Stimulated activated naive CD4-positive, alpha-beta T cell (primary cell): ENCODE measurements at regions not wholly inside any gene's neighbourhood (a gene's known extent, or its start where the extent isn't known, plus 50 kb on each side); places are given as distances from the start of the nearest gene placed in this dataset.

Experiments
- DNase-seq, 6 experiments: peaks; one replicate each; lab custom pipeline; 2025; lab: John Stamatoyannopoulos, UW

DNA sequence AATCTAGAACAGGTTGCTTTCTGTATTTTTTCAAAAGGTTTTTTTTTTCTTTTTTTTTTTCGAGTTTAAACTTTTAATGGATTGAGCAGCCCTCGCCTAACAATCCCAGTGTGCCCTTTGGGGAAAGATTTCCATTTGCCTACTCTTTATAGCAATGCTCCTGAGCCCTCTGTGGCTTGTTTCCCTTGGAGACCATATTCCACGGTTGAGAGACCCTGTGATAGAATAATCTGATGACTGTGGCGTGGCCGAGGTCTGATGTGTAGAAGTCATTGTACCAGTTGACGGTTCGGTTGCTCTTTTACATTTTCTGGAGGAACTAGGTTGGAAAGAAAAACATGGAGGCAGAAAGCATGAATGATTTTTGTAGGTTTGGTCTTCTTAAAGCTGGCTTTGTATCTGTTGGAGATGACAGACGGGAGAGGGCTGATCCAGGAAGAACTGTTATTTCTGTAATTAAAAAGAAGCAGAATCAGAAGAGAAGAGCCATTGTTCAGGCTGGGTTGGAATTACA is 305.7 kb upstream of the NRIP1 start:
- no peak for DNase-seq

DNA sequence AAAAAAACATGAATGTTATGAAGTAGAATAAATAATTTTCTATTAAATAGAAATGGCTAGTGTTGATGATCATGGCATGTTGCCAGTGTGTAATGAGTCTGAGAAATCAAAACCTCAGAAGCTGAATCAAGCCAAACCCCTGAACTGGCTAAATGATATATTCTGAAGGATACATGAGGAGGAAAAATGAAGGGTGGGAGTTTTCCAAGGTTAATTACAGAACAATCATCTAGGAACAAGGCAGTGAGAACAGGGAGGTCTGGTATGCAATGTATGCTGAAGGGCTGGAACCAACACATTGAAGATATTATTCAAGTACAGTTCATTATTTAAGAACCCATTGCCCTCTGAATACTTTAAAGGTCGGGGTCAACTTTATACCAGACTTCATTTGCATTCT is 309.1 kb upstream of the NRIP1 start:
- DNase-seq, result no peak

DNA sequence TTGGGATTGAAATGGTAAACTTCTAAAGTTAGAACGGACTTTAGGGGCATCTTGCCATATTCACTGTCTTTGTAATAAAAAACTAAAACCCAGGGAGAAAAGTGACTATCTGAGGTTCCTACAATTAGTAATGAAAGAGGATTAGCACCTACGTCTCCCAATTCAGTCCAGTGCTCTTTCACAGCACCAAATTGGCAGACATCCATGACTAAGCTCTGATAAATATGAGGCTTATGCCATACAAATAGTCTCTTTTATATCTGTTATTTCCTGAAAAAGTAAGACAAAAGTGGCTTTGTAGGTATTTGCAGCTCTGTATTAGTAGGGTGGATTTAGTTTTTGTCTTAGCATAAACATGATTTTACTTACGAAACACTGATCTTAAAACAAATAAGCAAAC is 315.0 kb upstream of the NRIP1 start:
- DNase-seq, result no peak

DNA sequence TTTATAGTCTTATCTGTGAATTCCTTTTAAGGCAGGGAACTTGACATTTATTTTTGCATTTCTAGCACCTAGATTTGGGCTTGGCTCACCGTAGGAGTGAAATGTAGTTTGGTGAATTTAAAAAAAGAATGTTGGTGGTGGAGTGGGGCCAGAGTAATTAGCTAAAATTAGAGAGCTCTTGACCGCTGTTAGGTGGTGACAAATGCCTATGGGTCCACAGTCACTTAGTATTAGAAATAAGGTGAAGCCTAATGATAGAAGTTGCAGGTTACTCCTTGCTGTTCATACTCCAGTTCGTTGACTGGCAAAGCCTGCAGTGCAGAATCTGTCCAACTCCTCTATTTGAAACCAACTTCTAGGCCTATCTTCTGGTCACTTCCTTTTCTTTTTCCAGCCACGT is 318.8 kb upstream of the NRIP1 start:
- DNase-seq, result no peak

DNA sequence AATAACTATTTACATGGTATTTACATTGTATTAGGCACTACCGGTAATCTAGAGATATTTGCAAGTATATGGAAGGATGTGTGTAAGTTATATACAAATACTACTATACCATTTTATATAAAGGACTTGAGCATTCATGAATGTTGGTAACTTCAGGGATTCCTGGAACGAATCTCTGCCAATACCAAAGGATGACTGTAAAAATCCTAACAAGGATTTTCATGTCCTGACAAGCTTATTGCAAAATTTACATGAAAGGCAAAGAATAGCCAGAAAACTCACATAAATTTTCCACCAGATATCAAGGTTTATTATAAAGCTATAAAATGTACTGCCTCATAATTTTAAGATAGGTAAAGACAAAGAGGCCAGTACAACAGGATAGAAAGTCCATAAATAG is 325.2 kb upstream of the NRIP1 start:
- no peak for DNase-seq

DNA sequence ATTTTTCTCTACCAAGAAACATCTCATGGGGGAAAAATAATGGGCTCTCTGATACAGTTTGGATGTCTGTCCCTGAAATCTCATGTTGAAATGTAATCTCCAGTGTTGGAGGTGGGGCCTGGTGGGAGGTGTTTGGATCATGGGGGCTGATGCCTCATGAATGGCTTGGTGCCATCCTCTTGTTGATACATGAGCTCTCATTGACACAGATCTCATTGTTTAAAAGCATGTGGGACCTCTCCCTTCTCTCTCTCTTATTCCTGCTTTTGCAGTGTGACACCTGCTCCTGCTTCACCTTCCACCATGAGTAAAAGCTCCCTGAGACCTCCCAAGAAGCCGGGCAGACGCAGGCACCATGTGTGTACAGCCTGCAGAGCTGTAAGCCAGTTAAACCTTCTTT is 332.5 kb upstream of the NRIP1 start:
- no peak for DNase-seq

DNA sequence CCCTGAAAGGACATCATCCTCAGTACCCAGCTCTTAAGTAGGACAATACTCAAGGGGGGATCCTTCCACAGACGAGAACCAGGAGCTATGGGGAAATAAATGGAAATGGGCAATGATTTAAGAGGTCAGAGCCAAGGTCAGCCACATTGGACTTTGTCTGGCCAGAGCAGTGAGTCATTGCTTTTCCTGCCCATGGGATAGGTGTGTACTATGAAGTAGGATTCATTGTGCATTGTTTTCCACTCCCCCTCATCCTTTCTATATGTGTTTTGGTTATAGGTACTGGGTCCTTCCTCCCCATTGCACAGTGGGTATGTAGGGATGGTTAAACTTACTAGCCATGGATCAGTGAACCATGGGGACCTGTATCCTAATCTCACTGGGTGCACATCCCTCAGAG is 328.9 kb upstream of the USP25 start:
- no peak for DNase-seq

DNA sequence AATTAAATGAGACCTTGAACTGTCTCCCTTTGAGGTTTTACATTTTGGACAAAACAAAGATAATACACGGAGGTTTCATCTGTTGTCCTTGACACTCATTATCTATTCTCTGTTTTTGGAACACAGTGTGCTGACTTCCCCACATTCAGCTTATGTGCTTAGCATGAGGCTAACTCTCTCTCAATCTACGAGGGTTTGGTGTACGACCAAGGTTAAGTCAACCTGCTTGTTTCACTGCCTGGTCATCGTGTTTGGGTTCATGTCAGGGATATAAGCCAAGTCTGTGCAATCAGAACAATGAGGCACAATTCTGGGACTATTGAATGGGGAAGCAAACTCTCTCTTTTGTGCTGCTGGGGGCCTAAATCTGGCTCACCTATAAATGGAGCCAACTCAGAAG is 328.5 kb upstream of the USP25 start:
- no peak for DNase-seq

DNA sequence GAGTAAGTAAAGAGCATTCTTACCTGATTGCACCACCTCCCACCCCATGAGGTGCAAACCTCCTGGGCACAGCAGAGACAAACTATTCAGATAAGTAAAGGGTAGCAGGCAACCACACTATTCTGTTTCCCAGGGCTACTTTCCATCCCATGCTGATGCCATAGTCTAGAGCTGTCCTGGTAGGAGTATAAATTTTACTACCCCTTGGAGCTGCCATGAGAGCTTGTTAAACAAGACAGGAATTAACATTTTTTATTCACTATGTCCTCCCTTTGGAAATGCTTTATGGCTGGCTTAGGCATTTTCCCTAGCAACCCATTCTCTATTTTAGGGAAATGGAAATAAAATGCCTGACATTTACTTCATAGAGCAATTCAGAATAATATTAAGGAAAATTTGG is 324.6 kb upstream of the USP25 start:
- no peak for DNase-seq

DNA sequence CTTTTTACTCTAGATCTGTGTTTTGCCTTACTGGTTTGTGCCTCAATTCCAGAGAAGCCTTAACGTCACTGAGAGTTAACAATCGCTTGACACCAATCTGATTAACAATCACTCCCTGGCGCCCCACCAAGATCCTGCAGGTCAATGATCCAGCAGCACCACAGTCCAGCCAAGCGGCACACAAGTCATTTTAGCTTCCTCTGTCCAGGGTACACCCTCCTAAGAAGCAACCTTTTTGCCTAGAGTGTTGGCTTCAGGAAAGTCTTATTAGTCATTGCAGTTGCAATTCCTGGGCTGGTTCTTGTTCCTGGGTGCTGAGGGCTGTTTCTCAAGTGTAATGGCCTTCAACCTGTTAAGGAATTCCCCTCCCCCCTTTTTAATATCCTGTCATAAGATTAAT is 323.0 kb upstream of the USP25 start:
- no peak for DNase-seq

DNA sequence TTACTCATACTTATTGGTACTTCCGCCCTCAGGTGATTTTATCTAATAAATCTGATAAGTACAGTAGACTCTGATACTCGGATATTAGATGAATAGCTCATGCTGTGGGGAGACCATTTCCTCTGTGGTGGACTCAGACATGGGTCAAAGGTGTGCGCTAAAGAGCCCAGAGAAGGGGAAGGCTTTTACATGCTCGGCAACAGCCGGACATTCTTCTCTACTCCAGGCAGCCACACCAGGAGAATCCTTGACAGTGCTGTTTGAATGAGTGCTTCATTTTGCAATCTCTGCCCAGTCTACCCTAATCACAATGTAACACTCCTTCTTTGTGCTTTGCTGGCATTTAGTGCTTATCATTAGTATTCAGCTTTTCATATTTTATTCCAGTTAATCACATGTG is 322.2 kb upstream of the USP25 start:
- no peak for DNase-seq

DNA sequence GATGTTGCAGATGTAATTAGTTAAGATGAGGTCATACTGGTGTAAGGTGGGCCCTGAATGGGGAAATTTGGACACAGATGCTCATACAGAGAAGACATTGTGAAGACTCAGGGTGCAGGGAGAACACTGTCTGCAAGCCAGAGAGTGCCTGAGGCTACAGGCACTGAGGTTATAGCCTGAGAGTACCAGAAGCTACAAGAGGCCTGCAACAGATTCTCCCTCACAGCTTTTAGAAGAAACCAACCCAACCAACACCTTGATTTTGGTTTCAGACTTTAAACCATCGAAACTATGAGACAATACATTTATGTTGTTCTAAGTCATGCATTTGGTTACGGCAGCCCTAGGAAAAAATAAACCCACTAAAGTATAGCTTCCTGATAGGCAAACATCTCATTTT is 321.7 kb upstream of the USP25 start:
- no peak for DNase-seq

DNA sequence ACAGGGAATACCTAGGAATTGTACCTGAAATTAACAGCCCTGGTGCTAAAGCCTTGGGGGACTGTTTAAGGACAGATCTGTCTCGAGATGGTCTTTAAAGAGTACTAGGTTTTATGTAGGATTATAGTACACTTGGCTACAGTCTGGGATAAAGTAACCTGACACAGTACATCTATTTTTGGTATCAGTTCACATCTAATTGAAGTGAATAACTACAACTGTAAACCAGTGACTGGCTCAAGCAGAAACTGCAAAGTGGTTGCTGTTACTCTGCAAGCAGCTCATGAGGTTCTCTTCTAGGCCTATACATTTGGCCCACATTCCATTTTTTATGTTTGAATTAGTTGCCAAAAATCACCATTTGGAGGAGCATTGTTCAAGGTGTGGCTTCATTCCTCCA is 320.8 kb upstream of the USP25 start:
- no peak for DNase-seq

DNA sequence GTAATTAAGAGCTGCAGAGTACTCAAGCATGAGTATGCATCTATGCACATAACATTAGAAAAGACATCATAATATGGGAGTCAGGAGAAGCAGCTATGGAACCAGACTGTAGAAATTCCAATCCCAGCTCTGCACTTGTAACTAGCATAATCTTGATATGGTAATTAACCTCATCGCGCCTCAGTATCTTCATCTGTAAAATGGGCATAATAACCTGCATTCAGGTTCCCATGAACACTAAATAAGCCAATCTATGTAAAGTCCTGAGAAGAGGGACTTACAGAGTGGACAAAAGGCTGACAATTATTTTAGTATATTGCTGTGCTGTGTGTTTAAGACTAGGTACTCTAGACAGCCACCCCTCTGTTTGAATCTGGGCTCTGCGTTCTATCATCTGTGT is 318.9 kb upstream of the USP25 start:
- no peak for DNase-seq

DNA sequence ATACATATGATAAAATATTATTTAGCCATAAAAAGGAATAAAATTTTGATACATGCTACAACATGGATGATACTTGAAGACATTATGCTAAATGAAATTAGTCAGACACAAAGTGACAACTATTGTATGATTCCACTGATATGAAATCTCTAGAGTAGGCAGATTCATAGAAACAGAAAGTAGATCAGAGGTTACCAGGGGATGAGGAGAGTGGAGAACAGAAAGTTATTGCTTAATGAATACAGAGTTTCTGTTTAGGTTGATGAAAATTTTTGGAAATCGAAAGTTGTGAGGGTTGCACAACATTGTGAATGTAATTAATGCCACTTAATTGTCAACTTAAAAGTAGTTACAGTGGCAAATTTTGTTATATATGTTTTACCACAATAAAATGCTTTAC is 315.7 kb upstream of the USP25 start:
- no peak for DNase-seq

DNA sequence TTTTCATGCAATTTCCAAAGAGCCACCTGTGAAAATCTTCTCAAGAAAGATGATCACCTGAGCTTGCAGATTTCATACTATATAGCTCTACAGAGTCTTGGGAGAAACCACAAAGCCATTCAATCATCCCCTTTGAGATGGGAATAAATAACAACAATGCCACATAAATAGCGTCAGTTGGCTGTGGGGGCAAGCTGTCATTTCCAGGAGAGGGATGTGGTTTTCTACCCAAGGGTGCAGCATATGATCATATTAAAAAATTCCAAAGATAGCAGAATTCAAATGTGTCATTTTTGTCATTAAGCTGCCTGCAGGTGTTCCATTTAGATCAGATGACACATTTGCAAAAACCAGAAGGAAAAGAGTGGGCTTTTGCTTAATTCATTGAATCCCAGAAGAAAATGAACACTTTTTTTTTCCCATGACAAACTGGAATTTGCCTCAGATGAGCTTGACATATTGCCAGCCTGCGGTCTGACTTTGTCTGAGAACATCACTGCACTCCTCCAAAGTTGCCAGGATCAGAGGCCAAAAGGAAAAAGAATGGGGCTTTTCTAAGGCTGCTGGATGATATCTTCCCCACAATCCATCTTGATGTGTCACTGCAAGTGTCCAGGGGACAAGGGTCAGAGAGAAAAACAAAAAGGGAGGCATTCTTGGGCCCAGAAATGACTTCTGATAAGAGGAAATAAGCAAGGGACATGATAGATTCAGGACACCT is 314.1 kb upstream of the USP25 start:
- no peak for DNase-seq

DNA sequence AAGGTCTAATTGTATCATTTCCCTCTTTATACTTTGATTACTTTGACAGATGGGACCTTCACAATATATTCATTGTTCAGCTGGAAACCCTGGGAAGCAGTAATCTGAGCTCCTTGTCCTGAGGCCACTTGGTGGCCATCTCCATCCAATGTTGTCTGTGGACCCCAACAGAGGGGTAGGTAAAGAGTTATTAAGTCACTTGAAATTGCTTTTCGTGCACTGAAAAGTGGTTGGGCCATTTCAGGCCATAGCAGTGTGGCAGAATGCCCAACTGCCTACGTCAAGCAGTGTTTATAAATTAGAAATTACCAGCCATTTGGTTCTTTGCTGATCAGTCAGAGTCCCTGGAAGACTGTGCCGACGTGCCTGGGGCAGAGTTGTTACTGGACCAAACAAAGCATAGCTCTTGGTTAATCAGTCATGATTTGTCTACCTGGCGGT is 308.3 kb upstream of the USP25 start:
- DNase-seq, result no peak

DNA sequence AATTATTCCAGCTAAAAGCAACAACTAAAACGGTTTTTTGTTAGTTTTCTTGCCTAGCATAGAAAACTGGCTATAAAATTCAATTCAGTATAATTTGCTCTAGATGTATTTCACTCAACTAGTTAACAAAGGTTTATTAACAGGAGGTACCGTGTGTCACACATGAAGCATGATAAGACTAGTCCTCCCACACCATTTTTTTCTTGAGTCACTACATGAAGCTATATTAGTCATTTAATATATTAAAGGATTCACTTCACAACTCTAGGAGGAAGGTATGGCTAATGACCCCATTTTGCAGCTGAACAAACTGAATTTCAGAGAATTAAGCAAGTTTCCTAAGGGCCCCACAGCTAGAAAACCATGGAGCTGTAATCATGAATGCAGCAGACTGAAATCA is 307.8 kb upstream of the USP25 start:
- no peak for DNase-seq

DNA sequence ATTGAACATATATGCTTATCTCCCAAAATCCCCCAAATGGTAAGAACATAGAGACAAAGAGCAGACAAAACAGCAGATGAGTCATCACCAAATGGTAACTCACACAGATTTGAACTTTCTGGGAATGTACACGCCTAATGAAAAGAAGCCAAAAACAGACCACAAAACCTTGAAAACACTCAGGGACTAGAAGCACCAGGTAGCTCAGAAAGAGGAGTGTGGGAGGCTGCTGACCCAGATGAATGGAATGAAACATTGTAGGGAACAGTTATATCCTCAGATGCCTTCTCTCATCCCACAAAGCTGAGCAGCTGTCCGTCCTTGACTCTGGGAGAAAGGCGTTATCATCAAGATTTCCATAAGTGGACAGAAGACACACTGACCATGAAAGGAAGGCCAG is 307.0 kb upstream of the USP25 start:
- no peak for DNase-seq

DNA sequence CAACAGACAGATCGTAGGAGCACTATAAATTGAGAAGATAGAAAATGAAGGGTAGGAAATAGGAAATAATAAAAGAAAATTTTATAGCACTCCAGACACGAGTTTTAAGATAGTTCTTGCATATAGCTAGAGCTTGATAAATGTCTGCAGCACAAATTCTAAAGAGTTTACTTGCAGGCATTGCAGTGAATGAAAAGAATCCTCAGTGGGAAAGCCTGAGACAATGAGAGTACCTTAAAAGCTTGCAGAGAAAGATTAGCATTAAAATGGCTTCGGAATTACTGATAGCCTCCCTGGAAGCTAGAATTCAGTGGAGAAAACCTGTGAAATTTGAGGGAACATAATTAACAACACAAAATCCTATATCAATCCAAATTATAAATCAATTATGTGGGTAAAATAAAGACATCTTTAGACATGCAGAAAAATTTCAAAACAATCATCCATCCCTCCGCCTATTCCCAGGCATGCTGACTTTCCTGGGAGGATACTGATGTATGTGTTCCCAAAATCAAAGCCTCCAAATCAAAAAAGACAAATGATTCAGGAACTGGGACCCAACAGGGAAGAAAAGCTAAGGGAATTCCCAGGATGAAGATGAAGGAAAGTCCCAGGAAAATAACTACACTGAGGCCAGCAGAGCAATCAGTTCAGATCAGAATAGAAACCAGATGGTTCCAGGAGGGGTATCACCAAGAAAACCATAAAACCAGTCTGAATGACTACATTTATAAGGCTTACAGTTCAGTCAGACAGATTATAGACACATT is 305.9 kb upstream of the USP25 start:
- DNase-seq, result no peak

DNA sequence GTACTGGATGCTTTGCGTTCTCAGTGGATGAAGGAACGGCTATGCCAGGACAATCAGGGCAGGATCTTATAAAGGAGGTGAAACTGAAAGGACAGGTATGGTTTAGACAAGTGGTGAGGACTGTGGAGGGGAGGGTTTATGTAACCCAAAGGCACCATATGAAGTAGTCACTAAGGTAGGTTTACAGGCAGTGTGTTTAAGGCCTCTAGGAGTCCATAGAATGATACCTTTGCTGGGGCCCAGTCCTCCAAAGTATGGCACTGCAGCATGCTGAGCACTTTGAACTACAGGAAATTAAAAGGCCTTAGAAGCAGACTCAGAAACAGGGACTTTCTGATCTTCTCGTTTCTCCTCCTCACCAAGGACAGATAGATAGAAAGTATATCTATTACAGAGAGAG is 304.7 kb upstream of the USP25 start:
- no peak for DNase-seq

DNA sequence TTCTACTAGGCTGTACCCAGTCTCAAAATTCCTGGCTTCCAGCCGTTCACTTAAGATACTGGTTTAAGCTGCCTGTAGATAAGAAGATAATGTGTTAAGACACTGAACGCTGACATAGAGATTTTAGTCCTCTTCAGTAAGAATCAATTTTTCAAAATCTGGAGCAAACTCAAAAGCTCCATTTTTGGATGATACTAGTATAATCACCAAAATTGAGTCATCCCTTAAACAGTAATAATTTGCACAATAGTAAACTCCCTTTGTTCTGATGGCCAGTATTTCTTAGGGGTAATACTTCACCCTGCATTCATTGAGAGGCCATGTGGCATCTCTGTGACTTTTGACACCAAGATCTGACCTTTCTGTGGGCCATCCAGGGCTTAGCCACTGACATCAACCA is 299.8 kb upstream of the USP25 start:
- DNase-seq, result no peak

DNA sequence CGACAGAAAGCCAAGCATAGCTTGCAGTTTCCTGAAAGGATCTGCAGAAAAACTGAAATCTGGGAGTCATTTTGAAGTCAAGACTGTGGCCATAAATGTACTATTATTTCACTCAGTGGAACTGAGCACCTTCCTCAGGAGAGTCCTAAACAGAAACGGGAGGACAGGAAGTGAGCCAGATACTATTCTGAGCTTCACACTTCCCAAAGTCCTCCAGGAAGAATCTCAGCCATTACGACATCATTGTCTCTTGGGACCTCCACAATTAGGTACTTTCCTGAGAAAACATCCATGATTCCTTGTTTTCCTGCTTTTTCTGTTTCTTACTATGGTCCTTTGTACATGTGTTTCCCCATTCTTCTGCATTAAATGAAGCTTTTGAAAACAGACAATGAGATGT is 299.2 kb upstream of the USP25 start:
- no peak for DNase-seq

DNA sequence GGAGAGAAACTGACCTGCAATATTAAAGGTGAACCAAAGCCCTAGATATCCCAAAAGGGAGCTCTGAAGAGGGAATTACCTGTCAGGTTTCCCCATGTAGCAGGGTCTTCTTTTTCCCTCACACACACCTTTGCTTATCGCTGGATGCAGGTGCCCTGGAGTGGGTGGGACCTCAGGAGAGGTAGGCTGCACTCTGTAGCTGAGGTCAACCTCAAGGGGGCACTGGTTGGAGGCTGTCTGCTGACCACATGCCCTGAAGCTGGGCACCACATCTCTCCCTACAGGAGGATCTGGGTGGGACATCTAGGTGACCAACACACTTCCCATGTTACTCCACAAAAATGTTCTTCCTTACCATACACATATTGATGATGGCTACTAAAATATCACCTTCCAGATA is 298.7 kb upstream of the USP25 start:
- DNase-seq, result no peak
